ENCODE measurements at regions not wholly inside any gene's neighbourhood (a gene's known extent, or its start where the extent isn't known, plus 50 kb on each side); places are given as distances from the start of the nearest gene placed in this dataset.

- H3K4me1 Mint-ChIP-seq = no peaks in the 10 kb centered on the region
- H3K4me3 Mint-ChIP-seq = no peak overlapping the region
- no peak for TF ChIP-seq CTCF (IDR thresholded peaks at IDR 0.05)
- DNase-seq = no peak
- H3K9me3 Mint-ChIP-seq = no peaks in the 10 kb centered on the region
- no peaks in the 10 kb centered on the region for H3K36me3 Mint-ChIP-seq (ENCODE audit: low read depth)
- H3K27me3 Mint-ChIP-seq (ENCODE audit: low read depth, poor library complexity) = no peaks in the 10 kb centered on the region
- H3K27ac Mint-ChIP-seq = no peak overlapping the region
Observed at GRCh38 chr3:163159306-163159705, 1662.7 kb downstream of the OTOL1 start.

- no peaks in the 10 kb centered on the region for H3K9me3 Mint-ChIP-seq
- TF ChIP-seq CTCF (IDR thresholded peaks at IDR 0.05) = no peak
- no peaks in the 10 kb centered on the region for H3K27me3 Mint-ChIP-seq (ENCODE audit: low read depth, poor library complexity)
- DNase-seq = no peak
- no peak overlapping the region for H3K4me3 Mint-ChIP-seq
- no peak overlapping the region for H3K27ac Mint-ChIP-seq
- no peaks in the 10 kb centered on the region for H3K4me1 Mint-ChIP-seq
- no peaks in the 10 kb centered on the region for H3K36me3 Mint-ChIP-seq (ENCODE audit: low read depth)
Observed at GRCh38 chr3:163139600-163139999, 1643.0 kb downstream of the OTOL1 start.

- Mint-ChIP-seq H3K4me3 (no peak overlapping the region), H3K27ac (no peak overlapping the region), H3K4me1 (no peaks in the 10 kb centered on the region), H3K36me3 (ENCODE audit: low read depth) (no peaks in the 10 kb centered on the region), H3K27me3 (ENCODE audit: low read depth, poor library complexity) (no peaks in the 10 kb centered on the region), H3K9me3 (no peaks in the 10 kb centered on the region)
- no peak for TF ChIP-seq CTCF (IDR thresholded peaks at IDR 0.05)
- no peak for DNase-seq
Observed at GRCh38 chr3:163138258-163138657, 1641.7 kb downstream of the OTOL1 start.

GRCh38 chr3:163132111-163132510 is 1635.5 kb downstream of the OTOL1 start:
- H3K9me3 Mint-ChIP-seq = peaks cover 28% of the 10 kb centered on the region
- no peak for TF ChIP-seq CTCF (IDR thresholded peaks at IDR 0.05)
- H3K27me3 Mint-ChIP-seq (ENCODE audit: low read depth, poor library complexity) = no peaks in the 10 kb centered on the region
- no peak overlapping the region for H3K4me3 Mint-ChIP-seq
- no peak overlapping the region for H3K27ac Mint-ChIP-seq
- no peaks in the 10 kb centered on the region for H3K36me3 Mint-ChIP-seq (ENCODE audit: low read depth)
- H3K4me1 Mint-ChIP-seq = no peaks in the 10 kb centered on the region
- no peak for DNase-seq

GRCh38 chr3:163129287-163129686 is 1632.7 kb downstream of the OTOL1 start:
- H3K9me3 Mint-ChIP-seq = peaks cover 54% of the 10 kb centered on the region
- no peak for TF ChIP-seq CTCF (IDR thresholded peaks at IDR 0.05)
- H3K4me1 Mint-ChIP-seq = no peaks in the 10 kb centered on the region
- no peak overlapping the region for H3K4me3 Mint-ChIP-seq
- DNase-seq = no peak
- no peak overlapping the region for H3K27ac Mint-ChIP-seq
- peaks cover 7% of the 10 kb centered on the region for H3K36me3 Mint-ChIP-seq (ENCODE audit: low read depth)
- no peaks in the 10 kb centered on the region for H3K27me3 Mint-ChIP-seq (ENCODE audit: low read depth, poor library complexity)

- no peak for TF ChIP-seq CTCF (IDR thresholded peaks at IDR 0.05)
- H3K4me1 Mint-ChIP-seq = no peaks in the 10 kb centered on the region
- no peak overlapping the region for H3K4me3 Mint-ChIP-seq
- peaks cover 60% of the 10 kb centered on the region for H3K9me3 Mint-ChIP-seq
- H3K36me3 Mint-ChIP-seq (ENCODE audit: low read depth) = peaks cover 7% of the 10 kb centered on the region
- H3K27me3 Mint-ChIP-seq (ENCODE audit: low read depth, poor library complexity) = no peaks in the 10 kb centered on the region
- DNase-seq = no peak
- no peak overlapping the region for H3K27ac Mint-ChIP-seq
Observed at GRCh38 chr3:163126115-163126514, 1629.5 kb downstream of the OTOL1 start.

All from nephron progenitor cell (in vitro differentiated cells).